MG63 (cell line): ENCODE measurements at regions not wholly inside any gene's neighbourhood (a gene's known extent, or its start where the extent isn't known, plus 50 kb on each side); places are given as distances from the start of the nearest gene placed in this dataset.
A peak's percentile ranks its signal among the peaks of the same experiment; 100 is the strongest.
"Not testable (repeated sequence)": the region's sequence is repeated elsewhere in the genome, so short reads cannot be mapped to it uniquely, and the experiment has no call there.

ENCODE experiments used
- DNase-seq: peaks from one replicate; pipeline ENCODE4 v3.0.0-alpha.2; 2020
- H3K27me3 ChIP-seq: fragments of 250-450 bp; sonication (Bioruptor Pico); 2 replicates; pipeline ENCODE4 v1.5.1; 2020; ENCODE audit warnings: mild to moderate bottlenecking, moderate library complexity
- H3K36me3 ChIP-seq: fragments of 250-450 bp; sonication (Bioruptor Pico); 2 replicates; pipeline ENCODE4 v1.5.1; 2020; ENCODE audit warnings: mild to moderate bottlenecking, moderate library complexity
- H3K4me3 ChIP-seq: fragments of 250-450 bp; sonication (Bioruptor Pico); 2 replicates; pipeline ENCODE4 v1.5.1; 2020; ENCODE audit warnings: mild to moderate bottlenecking, moderate library complexity
- H3K9me3 ChIP-seq: fragments of 250-450 bp; sonication (Bioruptor Pico); 2 replicates; pipeline ENCODE4 v1.5.1; 2020; ENCODE audit warnings: mild to moderate bottlenecking, moderate library complexity

DNA sequence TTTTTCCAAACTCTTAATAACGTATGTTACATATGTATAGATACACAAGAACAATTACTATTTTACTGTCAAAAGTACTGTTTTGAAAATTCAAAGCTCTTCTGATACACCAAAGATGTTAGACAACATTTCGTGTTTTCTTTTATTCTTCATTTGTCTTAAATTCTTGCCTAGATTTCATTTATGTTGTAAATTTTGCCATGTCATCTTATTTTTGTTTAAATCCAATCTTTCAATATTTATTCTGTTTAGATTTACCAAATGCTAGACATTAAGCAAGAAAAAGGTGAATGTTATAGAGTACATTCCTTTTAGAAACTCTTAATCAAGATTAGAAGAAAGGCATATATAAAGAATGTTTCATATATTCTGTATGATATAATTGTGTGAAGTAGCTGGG lies 876.9 kb downstream of the KCNT2 start:
- H3K36me3 ChIP-seq = no peaks in the 10 kb centered on the region
- no peak for DNase-seq
- no peak overlapping the region for H3K4me3 ChIP-seq
- H3K9me3 ChIP-seq = no peaks in the 10 kb centered on the region
- H3K27me3 ChIP-seq = no peaks in the 10 kb centered on the region

DNA sequence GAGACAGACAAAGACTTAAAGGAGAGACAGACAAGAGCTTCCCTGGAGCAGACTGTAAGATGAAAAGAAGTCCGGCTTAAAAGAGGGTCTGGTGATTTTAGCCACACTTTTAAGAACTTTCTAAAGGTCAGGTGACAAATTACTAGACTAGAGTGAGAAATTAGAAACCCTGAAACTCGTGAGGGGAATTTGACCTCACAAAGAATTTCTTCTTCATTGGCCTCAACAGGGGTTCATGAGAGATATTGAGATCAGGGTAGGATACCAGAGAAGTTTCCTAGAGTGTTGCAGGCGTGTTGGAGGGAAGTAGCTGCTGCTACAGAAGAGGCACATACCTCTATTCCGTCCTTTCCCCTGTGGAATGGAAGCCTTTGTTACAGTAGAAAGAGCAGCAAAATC lies 884.4 kb downstream of the KCNT2 start:
- H3K36me3 ChIP-seq = no peaks in the 10 kb centered on the region
- no peaks in the 10 kb centered on the region for H3K9me3 ChIP-seq
- no peak for DNase-seq
- H3K4me3 ChIP-seq = no peak overlapping the region
- H3K27me3 ChIP-seq = no peaks in the 10 kb centered on the region

DNA sequence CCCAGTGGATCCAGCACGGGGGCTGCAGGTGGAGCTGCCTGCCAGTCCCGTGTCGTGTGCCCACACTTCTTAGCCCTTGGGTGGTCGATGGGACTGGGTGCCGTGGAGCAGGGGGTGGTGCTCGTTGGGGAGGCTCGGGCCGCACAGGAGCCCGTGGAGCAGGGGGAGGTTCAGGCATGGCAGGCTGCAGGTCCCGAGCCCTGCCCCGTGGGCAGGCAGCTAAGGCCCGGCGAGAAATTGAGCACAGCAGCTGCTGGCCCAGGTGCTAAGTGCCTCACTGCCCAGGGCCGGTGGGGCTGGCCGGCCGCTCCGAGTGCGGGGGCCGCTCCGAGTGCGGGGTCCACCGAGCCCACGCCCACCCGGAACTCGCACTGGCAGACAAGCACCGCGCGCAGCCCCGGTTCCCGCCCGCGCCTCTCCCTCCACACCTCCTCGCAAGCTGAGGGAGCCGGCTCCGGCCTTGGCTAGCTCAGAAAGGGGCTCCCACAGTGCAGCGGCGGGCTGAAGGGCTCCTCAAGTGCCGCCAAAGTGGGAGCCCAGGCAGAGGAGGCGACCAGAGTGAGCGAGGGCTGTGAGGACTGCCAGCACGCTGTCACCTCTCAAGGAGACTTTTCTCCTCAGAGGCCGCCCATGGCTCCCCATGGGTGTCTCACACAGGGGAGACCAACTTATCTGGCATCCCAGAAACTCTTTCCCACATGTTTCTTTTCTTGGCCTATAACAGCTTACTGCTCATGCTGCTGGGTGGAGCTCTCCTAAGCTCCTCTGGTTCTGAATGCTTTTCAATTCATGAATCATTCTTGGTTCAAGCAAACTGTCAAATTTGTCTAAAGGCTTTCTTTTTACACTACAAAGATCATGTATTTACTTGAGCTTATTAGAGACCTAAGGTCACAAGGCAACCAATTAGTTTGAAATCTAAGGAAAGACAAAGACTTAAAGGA lies 885.1 kb downstream of the KCNT2 start:
- DNase-seq = not testable (repeated sequence)

DNA sequence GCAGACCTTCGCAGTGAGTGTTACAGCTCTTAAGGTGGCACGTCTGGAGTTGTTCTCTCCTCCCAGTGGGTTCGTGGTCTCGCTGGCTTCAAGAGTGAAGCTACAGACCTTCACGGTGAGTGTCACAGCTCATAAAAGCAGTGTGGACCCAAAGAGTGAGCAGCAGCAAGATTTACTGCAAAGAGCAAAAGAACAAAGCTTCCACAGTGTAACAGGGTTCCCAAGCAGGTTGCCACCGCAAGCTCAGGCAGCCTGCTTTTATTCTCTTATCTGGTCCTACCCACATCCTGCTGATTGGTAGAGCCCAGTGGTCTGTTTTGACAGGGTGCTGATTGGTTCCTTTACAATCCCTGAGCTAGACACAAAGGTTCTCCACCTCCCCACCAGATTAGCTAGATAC lies 886.1 kb downstream of the KCNT2 start:
- H3K4me3 ChIP-seq, H3K27me3 ChIP-seq, H3K36me3 ChIP-seq, H3K9me3 ChIP-seq, DNase-seq: not testable (repeated sequence)

More for the DNA sequence above, 885.1 kb downstream of the KCNT2 start:
- H3K4me3 ChIP-seq, H3K36me3 ChIP-seq, H3K9me3 ChIP-seq, H3K27me3 ChIP-seq: not testable (repeated sequence)

DNA sequence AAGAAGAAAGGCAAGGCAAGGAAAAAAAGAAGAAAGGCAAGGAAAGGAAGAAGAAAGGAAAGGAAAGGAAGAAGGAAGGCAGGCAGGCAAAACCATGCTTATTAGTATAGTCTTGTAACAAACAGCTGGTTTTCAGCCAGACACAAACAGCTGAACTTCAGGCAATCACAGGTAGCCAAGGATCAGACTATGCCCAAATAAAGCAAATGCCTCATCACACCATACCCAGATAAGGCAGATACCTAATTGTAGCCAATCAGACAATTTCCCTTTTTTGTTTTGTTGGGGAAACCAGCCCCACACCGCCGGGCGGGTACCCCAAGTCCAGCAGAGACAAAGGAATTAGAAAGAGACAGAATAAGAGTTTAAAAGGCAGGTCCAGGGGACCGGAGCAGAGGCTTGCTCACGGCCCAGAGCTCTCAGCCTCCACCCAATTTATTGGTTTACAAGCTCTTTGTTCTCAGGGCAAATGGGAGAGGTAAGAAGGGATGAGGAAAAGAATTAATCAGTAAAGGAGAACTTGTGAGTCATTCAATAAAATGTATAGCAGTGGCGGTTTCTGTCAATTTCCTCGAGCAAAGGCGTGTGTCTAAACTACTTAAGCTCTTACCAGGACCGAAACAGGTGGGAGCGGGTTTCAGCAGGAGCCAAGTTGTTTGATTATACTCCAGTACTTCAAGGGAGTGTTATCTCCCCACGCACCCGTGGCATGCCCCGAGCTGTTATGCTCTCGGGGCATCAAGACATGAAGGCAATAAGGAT lies 886.8 kb downstream of the KCNT2 start:
- Histone ChIP-seq H3K9me3 (no peaks in the 10 kb centered on the region), H3K36me3 (no peaks in the 10 kb centered on the region), H3K27me3 (no peaks in the 10 kb centered on the region), H3K4me3 (no peak overlapping the region)
- no peak for DNase-seq

DNA sequence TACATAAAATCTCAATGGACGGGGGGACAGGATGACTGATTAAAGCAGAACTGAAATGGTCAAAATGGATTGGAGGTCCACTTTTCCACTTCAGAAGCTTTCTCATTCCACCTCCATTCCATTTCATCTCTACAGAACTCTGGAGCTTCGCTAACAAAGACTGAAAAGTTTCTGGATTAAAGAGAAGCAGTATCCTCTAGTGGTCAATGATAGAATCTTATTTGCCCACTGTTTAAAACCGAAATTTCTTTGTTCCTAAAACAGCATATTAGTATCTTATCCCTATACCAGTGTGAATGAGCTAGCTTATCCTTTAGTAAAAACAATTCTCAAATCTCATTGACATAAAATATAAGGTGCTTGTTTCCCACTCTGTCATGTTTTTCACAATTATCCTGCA lies 890.6 kb downstream of the KCNT2 start:
- H3K9me3 ChIP-seq = no peaks in the 10 kb centered on the region
- no peak for DNase-seq
- H3K4me3 ChIP-seq = no peak overlapping the region
- H3K36me3 ChIP-seq = no peaks in the 10 kb centered on the region
- no peaks in the 10 kb centered on the region for H3K27me3 ChIP-seq

DNA sequence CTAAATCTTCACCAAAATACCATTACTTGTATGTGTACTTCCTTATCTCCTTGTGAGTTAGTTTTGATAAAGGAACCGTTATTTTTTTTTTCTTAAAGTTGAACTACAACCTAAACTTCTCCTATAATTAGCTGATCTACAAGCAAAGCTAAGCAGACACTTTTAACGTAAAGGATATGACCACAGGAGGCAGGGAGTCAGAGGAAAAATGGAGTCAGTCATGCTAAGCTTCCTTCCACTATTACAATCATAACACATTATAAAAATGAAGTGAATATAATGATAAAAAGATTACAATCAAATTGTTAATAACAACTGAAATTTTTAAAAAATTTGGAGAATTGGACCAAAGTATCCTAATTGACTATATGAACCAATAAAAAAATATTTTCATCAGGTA lies 892.6 kb downstream of the KCNT2 start:
- DNase-seq = no peak
- Histone ChIP-seq H3K27me3 (no peaks in the 10 kb centered on the region), H3K9me3 (no peaks in the 10 kb centered on the region)

DNA sequence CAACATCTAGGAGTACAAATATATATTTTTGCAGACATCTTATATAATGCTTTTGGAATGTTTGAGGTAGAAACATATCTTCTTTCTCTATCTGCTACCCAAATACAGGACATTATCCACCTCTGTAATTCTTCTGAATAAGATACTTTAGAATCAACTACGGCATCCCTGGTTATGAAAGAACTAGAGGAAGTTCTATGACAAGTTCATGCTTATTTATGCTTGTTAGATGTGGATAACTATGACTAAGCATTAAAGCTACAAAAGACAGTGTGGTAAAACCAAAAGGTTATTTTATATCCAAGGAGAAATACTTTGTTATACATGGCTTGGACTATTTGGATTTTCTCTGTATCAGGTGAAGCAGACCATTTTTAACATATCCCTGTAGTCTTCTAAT lies 894.0 kb downstream of the KCNT2 start:
- H3K27me3 ChIP-seq = no peaks in the 10 kb centered on the region
- no peak overlapping the region for H3K4me3 ChIP-seq
- DNase-seq = no peak
- no peaks in the 10 kb centered on the region for H3K36me3 ChIP-seq
- no peaks in the 10 kb centered on the region for H3K9me3 ChIP-seq

More for the DNA sequence above, 892.6 kb downstream of the KCNT2 start:
- Histone ChIP-seq H3K36me3 (no peaks in the 10 kb centered on the region), H3K4me3 (no peak overlapping the region)

DNA sequence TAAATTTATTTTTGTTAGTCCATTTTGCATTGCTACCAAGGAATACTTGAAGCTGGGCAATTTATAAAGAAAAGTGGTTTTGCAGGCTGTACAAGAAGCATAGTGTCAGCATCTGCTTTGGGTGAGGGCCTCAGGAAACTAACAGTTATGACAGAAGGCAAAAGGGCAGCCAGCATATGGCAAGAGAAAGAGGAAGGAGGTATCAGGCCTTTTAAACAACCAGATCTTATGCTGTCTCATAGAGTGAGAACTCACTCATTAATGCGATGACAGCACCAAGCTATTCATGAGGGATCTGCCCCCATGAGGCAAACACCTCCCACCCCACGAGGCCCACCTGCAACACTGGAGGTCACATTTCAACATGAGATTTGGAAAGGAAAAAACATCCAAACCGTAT lies 898.4 kb downstream of the KCNT2 start:
- Histone ChIP-seq H3K36me3 (no peaks in the 10 kb centered on the region), H3K27me3 (no peaks in the 10 kb centered on the region), H3K4me3 (no peak overlapping the region), H3K9me3 (no peaks in the 10 kb centered on the region)
- DNase-seq = no peak

DNA sequence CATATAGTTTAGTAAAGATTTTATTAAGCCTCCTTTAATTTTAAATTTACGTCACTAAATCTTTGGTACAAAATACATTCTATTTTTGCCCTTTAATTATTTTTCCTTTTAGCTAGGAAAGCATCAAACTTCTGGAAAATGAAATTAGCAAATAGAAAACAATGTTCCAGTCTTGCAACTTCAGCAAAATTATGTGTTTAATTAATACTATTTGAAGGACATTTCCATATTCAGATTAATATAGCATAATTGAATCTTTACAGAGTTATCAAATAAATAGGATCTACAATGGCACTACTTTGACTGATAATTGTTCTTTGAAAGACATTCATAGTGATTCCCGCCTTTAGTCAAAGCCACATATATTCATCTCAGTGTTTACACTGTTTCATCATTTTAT lies 904.2 kb downstream of the KCNT2 start:
- Histone ChIP-seq H3K27me3 (no peaks in the 10 kb centered on the region), H3K4me3 (no peak overlapping the region), H3K9me3 (no peaks in the 10 kb centered on the region), H3K36me3 (no peaks in the 10 kb centered on the region)
- no peak for DNase-seq

DNA sequence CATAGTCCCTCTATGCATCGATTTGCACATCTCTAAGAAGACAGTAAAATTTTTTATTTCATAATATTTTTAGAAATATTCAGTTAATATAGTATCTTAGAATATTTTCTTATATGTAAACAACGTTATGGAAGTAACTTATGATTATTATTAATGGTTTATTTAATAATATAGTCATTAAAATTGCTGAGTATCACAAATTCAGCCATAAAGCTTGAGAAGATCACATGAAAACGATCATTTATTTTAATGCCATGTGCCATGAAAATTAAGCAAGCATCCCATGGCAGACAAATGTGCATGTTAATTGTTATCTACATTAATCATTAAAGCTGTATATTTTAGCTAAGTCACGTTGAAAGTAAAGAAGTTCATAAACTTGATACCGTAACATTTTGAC lies 907.1 kb downstream of the KCNT2 start:
- no peaks in the 10 kb centered on the region for H3K9me3 ChIP-seq
- no peaks in the 10 kb centered on the region for H3K27me3 ChIP-seq
- H3K36me3 ChIP-seq = no peaks in the 10 kb centered on the region
- no peak overlapping the region for H3K4me3 ChIP-seq
- no peak for DNase-seq

DNA sequence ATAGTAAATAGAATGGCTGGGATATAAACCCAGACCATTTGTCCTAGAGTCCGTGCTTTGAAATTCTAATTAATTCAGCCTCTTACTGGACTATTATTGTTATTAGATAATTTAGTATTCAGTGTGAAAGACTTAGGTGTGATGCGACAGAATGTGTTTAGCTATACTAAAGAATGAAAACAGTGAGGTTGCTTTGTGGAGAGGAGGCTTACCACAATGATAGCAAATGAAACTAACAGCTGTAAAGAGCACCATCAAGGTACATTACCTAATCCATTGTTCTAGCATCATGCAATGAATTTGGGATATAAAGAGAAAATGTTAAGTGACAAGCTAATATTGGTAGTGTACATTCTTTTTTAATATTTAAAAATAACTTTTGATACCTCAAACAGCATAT lies 911.1 kb downstream of the KCNT2 start:
- Histone ChIP-seq H3K36me3 (no peaks in the 10 kb centered on the region), H3K27me3 (no peaks in the 10 kb centered on the region), H3K4me3 (no peak overlapping the region), H3K9me3 (no peaks in the 10 kb centered on the region)
- no peak for DNase-seq

DNA sequence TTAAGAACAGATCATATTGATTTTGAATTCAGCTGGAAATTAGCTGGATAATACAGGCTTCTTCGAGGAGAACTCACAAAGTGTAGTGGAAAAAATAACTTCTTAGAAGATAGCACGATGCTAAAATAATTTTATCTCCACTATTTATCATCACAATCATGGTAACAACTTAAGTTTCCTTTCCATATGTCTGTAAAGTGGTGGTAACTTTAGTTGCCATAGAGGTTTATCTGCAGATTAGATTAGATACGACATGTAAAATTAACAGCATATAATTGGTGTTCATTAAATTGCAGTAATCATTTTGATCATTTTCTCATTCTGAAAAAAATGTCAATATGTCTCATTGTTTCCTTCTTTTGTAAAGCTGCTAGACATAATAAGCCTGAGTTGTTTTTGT lies 921.5 kb downstream of the KCNT2 start:
- no peaks in the 10 kb centered on the region; the same call in 1 of the 2 replicates for H3K27me3 ChIP-seq
- no peak overlapping the region for H3K4me3 ChIP-seq
- no peaks in the 10 kb centered on the region for H3K36me3 ChIP-seq
- no peak for DNase-seq
- H3K9me3 ChIP-seq = no peaks in the 10 kb centered on the region

DNA sequence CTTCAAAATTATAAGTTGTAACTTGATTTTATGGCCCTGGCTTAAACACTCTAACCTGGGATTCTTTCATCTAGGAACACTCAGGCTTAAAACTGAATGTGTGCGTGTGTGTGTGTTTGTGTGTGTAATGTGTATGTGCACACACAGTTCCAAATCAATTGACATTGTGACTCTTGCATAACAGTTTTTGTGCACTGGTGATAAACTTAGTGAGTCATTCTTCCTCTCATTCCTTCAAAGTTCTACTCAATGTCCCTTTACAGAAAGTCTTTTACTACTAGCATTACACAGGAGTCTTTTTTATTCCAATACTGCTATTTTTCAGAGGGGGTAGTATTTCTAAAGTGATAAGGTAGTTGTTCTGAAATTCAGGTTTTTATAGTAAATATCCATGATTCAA lies 943.6 kb downstream of the KCNT2 start:
- H3K36me3 ChIP-seq = no peaks in the 10 kb centered on the region
- no peaks in the 10 kb centered on the region for H3K27me3 ChIP-seq
- DNase-seq = no peak
- no peaks in the 10 kb centered on the region for H3K9me3 ChIP-seq
- no peak overlapping the region for H3K4me3 ChIP-seq

DNA sequence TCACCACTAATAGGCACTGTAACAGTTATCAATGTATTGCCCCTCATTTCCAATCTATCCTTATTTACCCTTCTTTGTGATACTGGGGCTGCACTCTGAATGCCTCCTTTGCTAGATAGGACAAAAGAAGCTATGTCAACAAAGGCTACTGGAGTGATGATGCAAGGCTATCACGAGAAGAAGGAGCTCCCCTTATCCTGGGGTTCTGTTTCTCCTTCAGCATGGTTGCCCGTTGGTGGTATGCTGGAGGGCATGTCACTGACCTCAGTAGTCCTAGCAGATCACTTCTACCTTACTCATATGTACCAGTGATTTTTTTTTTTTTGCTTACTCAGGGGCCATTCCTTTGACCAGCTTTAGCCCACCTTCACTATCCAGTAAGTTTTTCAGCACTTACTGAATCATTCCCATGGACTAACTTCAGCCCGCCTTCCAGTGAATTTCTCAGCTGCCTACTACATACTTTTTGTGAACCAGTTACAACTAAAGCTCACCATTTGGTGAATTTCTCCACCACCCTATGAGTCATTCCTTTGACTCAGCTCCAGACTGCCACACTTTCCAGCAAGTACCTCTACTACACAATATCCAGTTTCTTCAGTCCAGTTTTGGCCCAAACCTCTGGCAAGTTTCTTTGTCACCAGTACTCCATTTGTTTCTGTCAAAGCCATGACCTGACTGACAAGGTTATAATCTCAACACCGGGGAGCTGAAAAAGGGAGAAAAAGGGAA lies 944.5 kb downstream of the KCNT2 start:
- no peaks in the 10 kb centered on the region for H3K36me3 ChIP-seq
- H3K27me3 ChIP-seq = no peaks in the 10 kb centered on the region
- DNase-seq = peak; percentile 59
- no peak overlapping the region for H3K4me3 ChIP-seq
- H3K9me3 ChIP-seq = no peaks in the 10 kb centered on the region

DNA sequence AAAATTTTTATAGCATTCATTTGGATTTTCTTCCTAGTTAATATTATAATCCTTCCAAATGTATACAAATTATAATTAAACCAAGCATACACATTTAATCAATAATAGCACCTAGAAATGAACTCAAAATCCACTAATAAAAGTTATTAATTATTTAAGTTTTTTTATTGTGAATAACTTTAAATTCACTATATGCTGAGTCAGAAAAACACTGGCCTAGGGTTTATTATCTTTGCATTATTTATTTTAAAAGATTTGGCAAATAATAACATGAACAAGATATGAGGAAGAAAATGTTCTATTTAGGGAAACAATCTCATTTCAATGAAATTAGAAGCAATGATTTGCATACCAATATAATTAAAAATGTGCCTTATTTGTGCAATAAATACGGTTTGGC lies 951.5 kb downstream of the KCNT2 start:
- H3K4me3 ChIP-seq = no peak overlapping the region
- H3K36me3 ChIP-seq = no peaks in the 10 kb centered on the region
- no peak for DNase-seq
- no peaks in the 10 kb centered on the region for H3K9me3 ChIP-seq
- H3K27me3 ChIP-seq = no peaks in the 10 kb centered on the region

DNA sequence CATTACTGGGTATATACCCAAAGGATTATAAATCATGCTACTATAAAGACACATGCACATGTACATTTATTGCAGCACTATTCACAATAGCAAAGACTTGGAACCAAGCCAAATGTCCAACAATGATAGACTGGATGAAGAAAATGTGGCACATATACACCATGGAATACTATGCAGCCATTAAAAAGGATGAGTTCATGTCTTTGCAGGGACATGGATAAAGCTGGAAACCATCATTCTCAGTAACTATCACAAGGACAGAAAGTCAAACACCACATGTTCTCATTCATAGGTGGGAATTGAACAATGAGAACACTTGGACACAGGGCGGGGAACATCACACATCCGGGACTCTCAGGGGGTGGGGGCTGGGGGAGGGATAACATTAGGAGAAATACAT lies 959.4 kb downstream of the KCNT2 start:
- H3K27me3 ChIP-seq, H3K9me3 ChIP-seq, H3K4me3 ChIP-seq, H3K36me3 ChIP-seq, DNase-seq: not testable (repeated sequence)
